M059J (cell line): ENCODE measurements at regions not wholly inside any gene's neighbourhood (a gene's known extent, or its start where the extent isn't known, plus 50 kb on each side); places are given as distances from the start of the nearest gene placed in this dataset.
A peak's percentile ranks its signal among the peaks of the same experiment; 100 is the strongest.
"Not testable (repeated sequence)": the region's sequence is repeated elsewhere in the genome, so short reads cannot be mapped to it uniquely, and the experiment has no call there.

Experiments
- DNase-seq: peaks from one replicate; pipeline ENCODE4 v3.0.0-alpha.2; 2012; ENCODE audit warnings: low read depth

DNA sequence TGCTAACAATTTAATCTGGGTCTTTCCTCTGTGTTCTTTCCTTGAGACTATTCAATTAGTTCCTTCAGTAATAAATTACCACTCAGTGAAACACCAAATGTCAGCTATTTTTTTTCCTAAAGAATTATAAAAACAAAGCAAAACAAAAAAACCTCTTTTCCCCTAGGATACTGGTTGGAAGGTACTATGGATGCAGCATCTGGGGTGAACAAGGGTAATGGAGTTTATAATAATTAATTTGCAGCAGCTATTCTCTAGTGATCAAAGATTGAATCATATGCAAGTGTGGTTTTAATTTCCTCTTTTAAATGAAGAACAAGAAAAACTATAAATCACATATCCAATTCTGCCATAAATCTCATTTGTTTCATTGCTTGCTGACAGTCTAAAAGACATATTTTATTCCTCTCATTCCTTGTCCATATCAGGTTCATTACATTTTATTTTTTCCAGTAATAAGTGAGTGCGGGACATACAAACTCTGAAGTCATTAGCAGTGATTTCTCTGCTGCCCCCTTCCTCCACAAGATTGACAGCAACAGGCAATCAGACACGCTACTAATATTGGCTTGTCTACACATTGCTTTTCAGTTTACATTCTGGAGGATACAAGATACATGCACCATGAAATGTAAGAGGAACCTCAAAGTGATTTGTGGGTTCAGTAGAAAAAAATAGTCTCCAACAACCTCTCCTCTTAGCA is 1093.4 kb upstream of the SLIT2 start:
- no peak for DNase-seq

GRCh38 chr4:19156786-19157185 is 1094.9 kb upstream of the SLIT2 start:
- DNase-seq, result no peak

DNA sequence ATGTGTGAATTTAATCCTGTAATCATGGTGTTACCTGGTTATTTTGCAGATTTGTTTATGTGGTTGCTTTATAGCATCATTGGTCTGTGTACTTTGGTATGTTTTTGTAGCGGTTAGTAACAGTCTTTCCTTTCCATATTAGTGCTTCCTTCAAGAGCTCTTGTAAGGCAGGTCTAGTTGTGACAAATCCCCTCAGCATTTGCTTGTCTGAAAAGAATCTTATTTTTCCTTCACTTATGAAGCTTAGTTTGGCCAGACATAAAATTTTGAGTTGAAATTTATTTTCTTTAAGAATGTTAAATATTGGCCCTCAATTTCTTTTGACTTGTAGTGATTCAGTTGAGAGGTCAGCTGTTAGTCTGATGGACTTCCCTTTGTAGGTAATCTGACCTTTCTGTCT is 1096.1 kb upstream of the SLIT2 start:
- DNase-seq, result no peak

DNA sequence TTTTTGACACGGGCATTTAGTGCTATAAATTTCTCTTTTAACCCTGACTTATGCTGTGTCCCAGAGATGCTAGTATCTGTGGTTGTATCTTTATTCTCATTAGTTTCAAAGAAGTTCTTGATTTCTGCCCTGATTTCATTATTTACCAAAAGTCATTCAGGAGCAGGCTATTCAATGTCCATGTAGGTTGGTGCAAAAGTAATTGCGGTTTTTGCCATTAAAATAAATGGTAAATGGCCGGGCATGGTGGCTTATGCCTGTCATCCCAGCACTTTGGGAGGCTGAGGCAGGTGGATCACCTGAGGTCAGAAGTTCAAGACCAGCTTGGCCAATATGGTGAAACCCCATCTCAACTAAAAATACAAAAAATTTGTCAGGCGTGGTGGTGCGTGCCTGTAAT is 1097.4 kb upstream of the SLIT2 start:
- not testable (repeated sequence) for DNase-seq

GRCh38 chr4:19152264-19152663 is 1099.4 kb upstream of the SLIT2 start:
- no peak for DNase-seq

DNA sequence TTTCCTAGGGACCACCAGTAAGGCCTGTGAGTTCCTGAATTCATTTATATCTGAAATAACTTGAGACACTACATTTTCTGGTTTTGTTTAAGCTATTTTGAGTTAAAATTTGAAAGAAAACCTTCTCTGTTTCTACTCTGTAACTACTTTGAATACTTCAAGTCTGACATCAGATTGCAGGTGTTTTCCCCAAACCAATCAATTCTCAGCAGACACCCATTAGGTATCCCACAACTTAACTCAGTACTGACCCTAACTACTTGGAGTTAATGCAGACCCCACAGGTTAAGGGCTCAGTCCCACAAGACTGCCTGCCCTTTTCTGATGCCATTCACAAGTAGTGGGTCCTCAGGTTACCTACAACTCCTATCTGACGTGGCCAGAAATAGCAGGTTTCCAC is 1100.0 kb upstream of the SLIT2 start:
- DNase-seq, result no peak

DNA sequence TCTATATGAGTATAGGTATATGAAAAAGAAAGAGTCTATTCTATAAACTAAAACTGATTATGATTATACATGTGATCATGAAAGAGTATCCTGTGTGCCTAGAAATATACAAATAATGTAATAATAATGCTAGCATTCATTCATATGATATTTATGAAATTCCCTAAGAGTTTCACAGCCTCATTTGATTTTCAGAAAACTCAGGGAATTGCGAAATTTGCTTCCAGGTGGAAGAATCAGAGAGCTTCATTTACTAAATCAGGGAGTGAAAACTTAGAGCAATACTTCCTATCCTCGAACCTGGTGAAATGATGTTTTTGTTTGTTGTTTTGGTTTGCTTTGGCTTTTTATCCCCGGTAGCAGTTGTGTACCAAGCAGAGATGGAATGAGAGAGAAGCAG is 1105.7 kb upstream of the SLIT2 start:
- no peak for DNase-seq

GRCh38 chr4:19135895-19136633 is 1114.5 kb upstream of the LCORL start:
- peak; percentile 2 for DNase-seq

GRCh38 chr4:19134685-19135084 is 1113.1 kb upstream of the LCORL start:
- DNase-seq, result no peak

GRCh38 chr4:19133315-19133714 is 1111.8 kb upstream of the LCORL start:
- DNase-seq, result no peak

- peak; percentile 14 for DNase-seq
Measured at GRCh38 chr4:19130866-19131265, 1109.3 kb upstream of the LCORL start.

- DNase-seq, result no peak
Measured at GRCh38 chr4:19128176-19128575, 1106.6 kb upstream of the LCORL start.

DNA sequence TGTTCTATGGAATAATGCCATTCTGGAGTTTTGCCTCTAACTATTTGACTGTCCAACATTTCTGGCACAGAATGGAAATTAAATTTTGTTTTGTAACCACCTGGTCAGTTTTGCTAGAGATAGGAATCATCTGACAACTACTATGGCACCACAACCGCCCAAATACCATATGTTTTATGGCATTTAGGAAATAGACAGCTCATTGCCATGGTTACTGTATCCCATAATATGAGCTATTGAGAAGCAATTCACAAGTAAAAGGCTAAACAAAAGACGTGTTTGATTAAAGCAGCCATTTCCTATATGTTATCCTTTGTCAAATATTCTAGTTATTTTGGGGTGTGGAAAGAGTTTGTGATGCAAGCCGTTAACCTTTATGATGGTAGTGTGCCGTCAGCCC is 1105.3 kb upstream of the LCORL start:
- DNase-seq, result no peak

GRCh38 chr4:19123681-19124080 is 1102.1 kb upstream of the LCORL start:
- DNase-seq, result no peak

- DNase-seq, result no peak
Measured at GRCh38 chr4:19119904-19120560, 1098.5 kb upstream of the LCORL start.

- DNase-seq, result no peak
Measured at GRCh38 chr4:19117022-19117421, 1095.5 kb upstream of the LCORL start.

GRCh38 chr4:19104176-19104575 is 1082.6 kb upstream of the LCORL start:
- DNase-seq, result no peak

GRCh38 chr4:19095491-19096046 is 1074.0 kb upstream of the LCORL start:
- DNase-seq, result no peak

- DNase-seq, result no peak
Measured at GRCh38 chr4:19093951-19094350, 1072.4 kb upstream of the LCORL start.

- no peak for DNase-seq
Measured at GRCh38 chr4:19092797-19093196, 1071.2 kb upstream of the LCORL start.

DNA sequence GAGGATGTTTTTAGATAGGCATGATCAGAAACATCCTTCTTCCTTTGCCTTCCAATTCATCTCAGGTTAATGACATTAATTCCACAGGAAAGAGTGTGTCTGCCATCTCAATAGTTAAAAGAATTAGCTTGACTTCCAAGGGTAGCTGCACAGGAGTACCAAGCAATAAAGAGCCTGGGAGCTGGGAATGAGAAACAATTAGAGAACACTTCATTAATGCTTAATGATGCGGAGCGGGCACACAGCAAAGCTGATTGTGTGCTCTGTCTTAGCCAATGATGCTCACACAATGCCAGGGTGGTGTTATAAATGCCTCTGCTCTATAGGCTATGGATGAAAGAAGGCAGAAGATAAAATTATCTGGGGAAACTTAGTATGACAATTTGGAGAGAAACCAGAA is 1052.5 kb upstream of the LCORL start:
- DNase-seq, result no peak

GRCh38 chr4:19063662-19064061 is 1042.1 kb upstream of the LCORL start:
- DNase-seq, result no peak

DNA sequence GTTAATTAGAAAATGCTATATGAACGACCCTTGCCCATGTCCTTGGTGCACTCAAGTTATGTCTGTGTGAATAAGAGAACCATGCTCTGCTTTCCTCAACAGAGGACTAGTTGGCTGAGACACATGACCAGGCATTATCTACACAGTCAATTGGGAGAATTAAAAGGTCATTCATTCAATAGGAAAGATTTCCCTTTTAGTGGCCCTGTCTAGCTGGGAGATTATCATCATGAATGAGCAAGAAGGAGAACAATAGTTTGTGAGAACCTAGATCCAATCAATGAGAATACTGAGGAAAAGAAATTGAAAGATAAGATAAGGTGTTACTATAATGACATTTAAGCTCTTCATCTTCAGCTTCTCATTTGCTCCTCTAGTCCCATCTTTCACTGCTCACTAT is 1033.4 kb upstream of the LCORL start:
- no peak for DNase-seq
